Gastrocnemius medialis (tissue), 4 donors: ENCODE measurements at regions not wholly inside any gene's neighbourhood (a gene's known extent, or its start where the extent isn't known, plus 50 kb on each side); places are given as distances from the start of the nearest gene placed in this dataset.

Source experiments
- CTCF ChIP-seq, 5 experiments: fragments of 450-650 bp in 3 of 5; fragments of 200-600 bp in 2 of 5; sonication (generic) in 2 of 5; IDR thresholded peaks in 4 of 5; conservative IDR thresholded peaks in 1 of 5; 1 replicate in 4 of 5; 2 replicates in 1 of 5; pipeline ENCODE4 v1.5.1; 2016 to 2019; ENCODE audit warnings: antibody characterized with exemption in 5 of 5, mild to moderate bottlenecking in 3 of 5, moderate library complexity in 3 of 5
- POLR2A ChIP-seq, 2 donors: fragments of 450-650 bp; IDR thresholded peaks; one replicate each; pipeline ENCODE4 v1.6.1; 2017; ENCODE audit warnings: antibody characterized with exemption in 2 of 2, mild to moderate bottlenecking in 2 of 2, moderate library complexity in 2 of 2

GRCh38 chr22:49022816-49023160 is 804.9 kb downstream of the BRD1 start:
- TF ChIP-seq POLR2A (IDR thresholded peaks at IDR 0.05) (no peak), CTCF (IDR thresholded peaks at IDR 0.05 in 4 of 5, conservative IDR thresholded peaks at IDR 0.05 in 1 of 5) (no peak)
